ENCODE measurements at regions not wholly inside any gene's neighbourhood (a gene's known extent, or its start where the extent isn't known, plus 50 kb on each side); places are given as distances from the start of the nearest gene placed in this dataset.

DNA sequence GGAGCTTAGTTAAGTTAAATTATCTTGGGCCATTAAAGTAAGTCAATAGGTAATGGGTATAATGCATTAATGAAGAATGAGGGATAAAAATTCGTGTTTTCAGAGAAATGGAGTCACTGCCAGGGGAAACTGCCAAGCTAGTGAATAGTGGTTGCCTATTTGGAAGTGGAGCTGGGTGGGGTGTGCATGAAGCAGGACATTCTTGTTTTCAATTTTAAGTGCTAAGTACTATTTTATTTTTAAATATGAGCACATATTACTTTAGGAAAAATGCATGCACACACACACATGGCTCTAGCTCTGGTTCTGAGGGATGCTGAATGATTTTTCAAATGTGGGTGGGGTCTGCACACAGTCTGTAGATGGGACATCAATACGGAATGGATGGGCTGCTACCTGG is 717.7 kb upstream of the SGCG start:
- no peak for DNase-seq (ENCODE audit: low read depth, low spot score)
- no peak overlapping the region for H3K4me3 ChIP-seq (ENCODE audit: low read length)

DNA sequence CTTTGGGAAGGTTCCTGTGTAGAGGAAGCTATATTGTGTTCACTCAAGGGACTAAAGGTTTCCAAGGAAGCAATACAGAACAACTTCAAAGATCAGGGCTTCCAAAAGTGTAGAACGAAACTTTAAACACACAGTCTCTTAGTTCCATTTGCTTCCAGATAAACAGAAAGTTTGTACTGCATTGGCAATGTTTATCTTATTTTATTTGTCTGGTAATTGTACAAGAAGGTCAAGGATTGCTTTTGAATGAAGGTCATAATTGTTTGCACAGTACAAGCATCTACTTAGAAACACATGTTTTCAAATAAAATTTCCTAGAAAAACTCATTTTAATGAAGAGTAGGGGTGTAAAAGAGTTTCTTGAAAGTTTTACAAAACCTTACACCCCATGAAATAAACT is 712.7 kb upstream of the SGCG start:
- no peak for DNase-seq (ENCODE audit: low read depth, low spot score)

GRCh38 chr13:22468824-22469223 is 712.0 kb upstream of the SGCG start:
- H3K4me3 ChIP-seq (ENCODE audit: low read length): no peak overlapping the region
- DNase-seq (ENCODE audit: low read depth, low spot score): no peak

More for the DNA sequence above, 712.7 kb upstream of the SGCG start:
- no peak overlapping the region for H3K4me3 ChIP-seq (ENCODE audit: low read length)

GRCh38 chr13:22469452-22469851 is 711.3 kb upstream of the SGCG start:
- H3K4me3 ChIP-seq (ENCODE audit: low read length): no peak overlapping the region
- DNase-seq (ENCODE audit: low read depth, low spot score): no peak

DNA sequence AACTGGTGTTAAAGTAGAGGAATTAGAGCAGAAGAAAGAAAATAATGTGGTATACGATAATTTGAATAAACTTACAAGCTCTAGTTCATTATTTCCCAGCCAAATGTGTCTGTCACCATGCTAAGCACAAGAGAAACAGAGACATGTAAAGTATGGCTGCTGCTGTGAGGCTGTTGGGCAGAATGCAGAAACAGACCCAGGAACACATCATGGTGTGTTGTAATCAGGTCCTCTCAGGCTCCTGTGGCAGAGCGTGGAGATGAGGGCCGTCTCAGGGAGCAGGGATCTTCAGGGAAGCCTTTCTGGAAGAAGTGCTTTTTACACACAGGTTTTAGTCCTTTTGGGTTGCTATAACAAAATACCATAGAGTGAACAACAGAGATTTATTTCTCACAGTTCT is 710.7 kb upstream of the SGCG start:
- no peak for DNase-seq (ENCODE audit: low read depth, low spot score)
- no peak overlapping the region for H3K4me3 ChIP-seq (ENCODE audit: low read length)

GRCh38 chr13:22482496-22483000 is 698.2 kb upstream of the SGCG start:
- no peak for DNase-seq (ENCODE audit: low read depth, low spot score)
- no peak overlapping the region for H3K4me3 ChIP-seq (ENCODE audit: low read length)

GRCh38 chr13:22483276-22483675 is 697.5 kb upstream of the SGCG start:
- H3K4me3 ChIP-seq (ENCODE audit: low read length): no peak overlapping the region
- no peak for DNase-seq (ENCODE audit: low read depth, low spot score)

- DNase-seq (ENCODE audit: low read depth, low spot score): no peak
Observed at GRCh38 chr13:22486490-22486889, 694.3 kb upstream of the SGCG start.

GRCh38 chr13:22487932-22488331 is 692.8 kb upstream of the SGCG start:
- H3K4me3 ChIP-seq (ENCODE audit: low read length): no peak overlapping the region
- DNase-seq (ENCODE audit: low read depth, low spot score): no peak

More at GRCh38 chr13:22486490-22486889, 694.3 kb upstream of the SGCG start:
- no peak overlapping the region for H3K4me3 ChIP-seq (ENCODE audit: low read length)

- H3K4me3 ChIP-seq (ENCODE audit: low read length): no peak overlapping the region
Observed at GRCh38 chr13:22489771-22490170, 691.0 kb upstream of the SGCG start.

GRCh38 chr13:22495819-22496218 is 685.0 kb upstream of the SGCG start:
- H3K4me3 ChIP-seq (ENCODE audit: low read length): no peak overlapping the region
- DNase-seq (ENCODE audit: low read depth, low spot score): no peak

More at GRCh38 chr13:22489771-22490170, 691.0 kb upstream of the SGCG start:
- no peak for DNase-seq (ENCODE audit: low read depth, low spot score)

DNA sequence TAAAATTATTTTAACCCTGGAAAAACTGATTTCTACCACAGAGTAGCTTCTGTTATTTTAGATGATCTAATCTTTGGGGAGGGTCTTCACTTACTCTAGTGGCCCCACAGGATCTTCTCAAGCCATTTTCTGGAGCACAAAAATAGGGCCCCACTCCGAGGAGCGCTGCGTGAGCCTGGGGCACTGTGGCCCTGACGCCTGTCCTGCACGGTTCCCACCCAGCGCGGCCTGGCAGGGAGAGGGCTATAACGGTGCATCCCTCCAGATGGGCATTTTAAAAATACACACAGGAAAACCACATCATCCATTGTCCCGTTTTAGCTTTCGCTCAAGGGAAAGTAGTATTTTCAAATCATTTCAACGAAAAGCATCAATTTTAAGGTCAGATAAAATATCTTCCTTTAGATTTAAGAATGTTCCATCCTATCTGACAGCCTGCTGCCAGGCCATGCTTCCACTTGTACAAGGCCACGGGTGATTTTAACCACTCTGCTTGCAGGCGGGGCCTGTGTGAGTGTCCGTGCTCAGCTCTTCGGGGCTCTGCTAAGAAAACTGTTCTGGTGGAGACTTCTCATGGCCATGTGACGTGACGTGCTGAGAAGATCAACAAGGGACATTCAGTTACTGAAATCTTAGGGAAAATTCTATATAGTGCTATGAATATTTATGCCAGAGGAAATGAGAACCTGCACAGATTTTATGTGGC is 683.8 kb upstream of the SGCG start:
- no peak for DNase-seq (ENCODE audit: low read depth, low spot score)
- H3K4me3 ChIP-seq (ENCODE audit: low read length): no peak overlapping the region

DNA sequence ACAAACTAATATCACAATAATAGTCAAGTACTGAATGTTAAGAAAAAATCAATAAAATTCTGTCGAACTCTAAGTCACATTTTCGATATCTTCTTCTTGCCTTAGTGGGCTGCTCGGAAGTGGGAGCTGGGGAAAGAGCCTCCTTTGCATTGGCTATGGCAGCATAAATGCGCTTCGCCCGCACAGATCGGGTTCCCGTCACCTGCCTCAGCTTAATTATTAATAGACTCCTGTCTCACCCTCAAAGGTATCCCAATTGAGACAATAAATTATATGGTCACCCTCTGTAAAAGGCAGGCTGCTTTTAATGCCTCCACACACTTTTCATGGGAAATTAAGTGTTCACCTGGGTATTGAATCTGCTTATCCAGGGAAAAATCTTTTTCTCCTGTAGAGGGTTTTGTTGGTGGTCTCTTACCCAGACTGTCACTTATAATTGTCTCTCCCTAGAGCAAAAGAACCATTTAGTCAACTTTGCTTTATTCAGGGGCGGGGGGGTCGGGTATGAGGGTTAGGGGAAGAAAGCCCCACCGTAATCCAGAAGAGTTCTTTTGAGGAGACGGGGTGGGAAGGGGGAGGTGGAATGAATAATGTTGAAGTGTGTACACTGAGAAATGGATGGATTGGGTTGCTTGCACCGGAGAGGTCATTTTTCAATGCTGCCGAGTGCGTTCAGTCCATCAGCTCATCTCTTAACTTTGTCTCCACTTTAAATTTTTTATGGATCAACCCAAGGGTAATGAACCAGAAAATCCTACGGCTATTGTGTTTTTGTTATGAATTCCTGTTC is 682.6 kb upstream of the SGCG start:
- no peak for DNase-seq (ENCODE audit: low read depth, low spot score)
- no peak overlapping the region for H3K4me3 ChIP-seq (ENCODE audit: low read length)

DNA sequence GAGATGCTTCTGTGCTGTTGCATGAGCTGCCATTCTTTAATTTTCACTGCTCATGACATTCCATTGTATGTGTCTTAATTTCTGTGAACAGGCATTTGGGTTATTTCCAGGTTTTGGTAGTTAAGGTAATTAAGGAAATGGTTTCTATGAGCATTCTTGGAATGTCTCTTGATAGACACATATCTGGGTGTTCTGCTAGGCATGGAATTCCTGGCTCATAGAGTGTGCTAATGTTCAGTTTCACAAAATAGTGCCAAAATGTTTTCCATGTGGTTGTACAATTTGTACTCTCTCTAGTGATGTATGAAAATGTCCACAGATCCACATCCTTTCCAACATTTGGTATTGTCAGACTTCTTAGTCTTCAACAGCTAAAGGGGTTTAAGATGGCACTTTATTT is 680.9 kb upstream of the SGCG start:
- no peak for DNase-seq (ENCODE audit: low read depth, low spot score)
- no peak overlapping the region for H3K4me3 ChIP-seq (ENCODE audit: low read length)

- no peak overlapping the region for H3K4me3 ChIP-seq (ENCODE audit: low read length)
- DNase-seq (ENCODE audit: low read depth, low spot score): no peak
Observed at GRCh38 chr13:22505489-22505888, 675.3 kb upstream of the SGCG start.

DNA sequence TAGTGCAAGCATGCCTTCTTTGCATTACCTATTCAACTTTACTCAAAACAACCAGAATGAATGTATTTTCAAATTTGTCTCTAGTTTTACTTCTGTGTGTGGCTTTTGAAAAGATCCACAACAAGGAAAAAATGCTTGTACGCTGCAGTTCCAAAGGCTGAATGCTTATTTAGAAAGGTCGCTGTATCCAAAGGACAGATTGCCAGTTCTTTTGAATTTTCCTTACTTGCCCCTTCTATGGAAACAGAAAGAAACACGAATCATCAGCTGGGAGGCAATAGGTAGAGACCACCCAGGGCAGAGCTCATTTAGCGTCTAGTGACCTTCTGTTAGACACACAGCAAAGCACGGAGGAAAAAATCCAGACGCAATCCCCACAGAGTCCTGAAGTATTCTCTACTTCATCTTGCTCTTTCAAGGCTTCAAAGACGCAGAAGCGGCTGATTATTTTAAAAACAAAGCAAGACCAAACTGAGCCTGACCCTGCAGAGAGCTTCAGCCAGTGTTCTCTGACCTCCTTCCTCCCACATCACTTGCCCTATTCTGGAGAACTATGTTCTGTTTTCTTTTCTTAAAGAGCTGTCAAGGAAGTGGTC is 674.6 kb upstream of the SGCG start:
- no peak overlapping the region for H3K4me3 ChIP-seq (ENCODE audit: low read length)

GRCh38 chr13:22517544-22517943 is 663.2 kb upstream of the SGCG start:
- H3K4me3 ChIP-seq (ENCODE audit: low read length): no peak overlapping the region
- no peak for DNase-seq (ENCODE audit: low read depth, low spot score)

More for the DNA sequence above, 674.6 kb upstream of the SGCG start:
- DNase-seq (ENCODE audit: low read depth, low spot score): no peak

GRCh38 chr13:22536851-22537250 is 643.9 kb upstream of the SGCG start:
- no peak overlapping the region for H3K4me3 ChIP-seq (ENCODE audit: low read length)
- DNase-seq (ENCODE audit: low read depth, low spot score): no peak

DNA sequence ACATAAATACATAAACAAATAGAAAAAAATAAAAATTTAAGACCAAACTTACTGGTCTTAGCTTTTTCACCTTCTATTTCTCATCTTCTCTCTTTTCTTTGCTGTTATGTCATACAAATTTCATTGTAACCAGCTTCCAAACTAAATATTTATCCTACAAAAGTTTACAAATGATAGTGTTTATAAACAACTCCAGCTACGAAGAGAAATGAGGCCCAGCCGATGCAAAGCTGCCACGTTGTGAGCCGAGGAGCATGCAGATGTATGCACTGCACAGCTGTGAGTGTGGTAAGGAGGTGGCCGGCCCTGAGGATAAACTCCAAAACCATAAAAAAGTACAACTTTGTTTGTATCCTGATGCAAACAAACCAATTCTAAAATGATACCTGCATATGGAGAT is 642.4 kb upstream of the SGCG start:
- no peak for DNase-seq (ENCODE audit: low read depth, low spot score)
- H3K4me3 ChIP-seq (ENCODE audit: low read length): no peak overlapping the region

GRCh38 chr13:22549126-22549525 is 631.7 kb upstream of the SGCG start:
- DNase-seq (ENCODE audit: low read depth, low spot score): no peak
- H3K4me3 ChIP-seq (ENCODE audit: low read length): no peak overlapping the region

Measured in Jurkat, Clone E6-1 (cell line).